GM12892 (cell line): ENCODE measurements at regions not wholly inside any gene's neighbourhood (a gene's known extent, or its start where the extent isn't known, plus 50 kb on each side); places are given as distances from the start of the nearest gene placed in this dataset.

ENCODE experiments used
- POLR2A ChIP-seq: IDR thresholded peaks from 2 replicates; pipeline ENCODE4 v1.6.1; 2011; ENCODE audit warnings: low read depth, low read length, control low read depth
- POLR2AphosphoS5 ChIP-seq: IDR thresholded peaks from 2 replicates; pipeline ENCODE4 v1.6.1; 2011; ENCODE audit warnings: low read depth, low read length, control low read depth
- TAF1 ChIP-seq: IDR thresholded peaks from 2 replicates; pipeline ENCODE4 v1.6.1; 2011; ENCODE audit warnings: low read depth, mild to moderate bottlenecking, control low read depth, low read length, borderline replicate concordance

DNA sequence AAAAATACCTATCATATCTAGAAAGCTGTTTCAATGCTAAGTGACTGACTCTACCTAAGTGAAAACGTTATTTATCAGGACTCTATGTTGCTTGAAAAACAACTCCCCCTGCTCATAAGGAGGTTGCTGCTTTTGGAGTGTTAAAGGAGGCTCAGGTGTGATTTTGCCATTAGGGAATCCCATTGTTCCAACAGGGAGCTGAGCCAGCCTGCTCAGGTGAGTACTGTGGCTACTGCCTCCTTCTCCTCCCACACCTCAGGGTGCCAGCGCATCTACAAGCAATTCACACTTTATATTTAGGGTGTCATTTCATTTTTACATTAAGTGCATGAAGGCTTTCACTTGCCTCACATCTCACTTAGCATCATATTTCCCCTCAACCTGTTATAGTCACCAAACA is 84.7 kb downstream of the SEM1 start:
- TF ChIP-seq POLR2A (no peak), TAF1 (no peak), POLR2AphosphoS5 (no peak)
